ENCODE measurements at regions not wholly inside any gene's neighbourhood (a gene's known extent, or its start where the extent isn't known, plus 50 kb on each side); places are given as distances from the start of the nearest gene placed in this dataset.

GRCh38 chr11:112460141-112460540 is 199.5 kb upstream of the PLET1 start:
- H3K4me3 ChIP-seq (replicated peaks; ENCODE audit: low read depth, low read length) = no peak overlapping the region
- no peak for DNase-seq (ENCODE audit: low read depth)
- TF ChIP-seq CTCF (IDR thresholded peaks at IDR 0.05; ENCODE audit: low read length, missing control alignments) = no peak

GRCh38 chr11:112464949-112465348 is 204.3 kb upstream of the PLET1 start:
- TF ChIP-seq CTCF (IDR thresholded peaks at IDR 0.05; ENCODE audit: low read length, missing control alignments) = no peak
- H3K4me3 ChIP-seq (replicated peaks; ENCODE audit: low read depth, low read length) = no peak overlapping the region
- no peak for DNase-seq (ENCODE audit: low read depth)

GRCh38 chr11:112465433-112466024 is 204.9 kb upstream of the PLET1 start:
- H3K4me3 ChIP-seq (replicated peaks; ENCODE audit: low read depth, low read length) = no peak overlapping the region
- no peak for TF ChIP-seq CTCF (IDR thresholded peaks at IDR 0.05; ENCODE audit: low read length, missing control alignments)
- DNase-seq (ENCODE audit: low read depth) = no peak

- H3K4me3 ChIP-seq (replicated peaks; ENCODE audit: low read depth, low read length) = no peak overlapping the region
- no peak for TF ChIP-seq CTCF (IDR thresholded peaks at IDR 0.05; ENCODE audit: low read length, missing control alignments)
- DNase-seq (ENCODE audit: low read depth) = no peak
Measured at GRCh38 chr11:112467721-112468120, 207.1 kb upstream of the PLET1 start.

- H3K4me3 ChIP-seq (replicated peaks; ENCODE audit: low read depth, low read length) = no peak overlapping the region
- no peak for DNase-seq (ENCODE audit: low read depth)
- no peak for TF ChIP-seq CTCF (IDR thresholded peaks at IDR 0.05; ENCODE audit: low read length, missing control alignments)
Measured at GRCh38 chr11:112469376-112469775, 208.7 kb upstream of the PLET1 start.

GRCh38 chr11:112470355-112470754 is 209.7 kb upstream of the PLET1 start:
- no peak for TF ChIP-seq CTCF (IDR thresholded peaks at IDR 0.05; ENCODE audit: low read length, missing control alignments)
- no peak overlapping the region for H3K4me3 ChIP-seq (replicated peaks; ENCODE audit: low read depth, low read length)
- no peak for DNase-seq (ENCODE audit: low read depth)

- DNase-seq (ENCODE audit: low read depth) = no peak
- no peak overlapping the region for H3K4me3 ChIP-seq (replicated peaks; ENCODE audit: low read depth, low read length)
- TF ChIP-seq CTCF (IDR thresholded peaks at IDR 0.05; ENCODE audit: low read length, missing control alignments) = no peak
Measured at GRCh38 chr11:112471731-112472130, 211.1 kb upstream of the PLET1 start.
